ENCODE measurements at regions not wholly inside any gene's neighbourhood (a gene's known extent, or its start where the extent isn't known, plus 50 kb on each side); places are given as distances from the start of the nearest gene placed in this dataset.

- H3K4me1 ChIP-seq, result peaks cover 0 to 44% (median 9%) of the 10 kb centered on the region in 4 donors
- no peaks in the 10 kb centered on the region for H3K27me3 ChIP-seq
- H3K9me3 ChIP-seq, result no peaks in the 10 kb centered on the region
- intact Hi-C loops (cut with DNase I), result no loop called here
- H3K4me3 ChIP-seq, result no peak overlapping the region
- H3K27ac ChIP-seq, result peak overlapping the region in 1 of 4 donors; percentile 61
- no peak for DNase-seq
- 93 to 95% methylated on average over 1 of the region's 1 CpG for WGBS, 2 donors
- no peak for TF ChIP-seq EP300 (IDR thresholded peaks at IDR 0.05)
- no peak for TF ChIP-seq POLR2A (IDR thresholded peaks at IDR 0.05)
- TF ChIP-seq POLR2AphosphoS5 (IDR thresholded peaks at IDR 0.05), result no peak
- no peak for TF ChIP-seq CTCF (IDR thresholded peaks at IDR 0.05)
- H3K36me3 ChIP-seq, result no peaks in the 10 kb centered on the region
Measured at GRCh38 chr14:53493860-53494259, 340.7 kb upstream of the DDHD1 start.

GRCh38 chr14:53493320-53493719 lies 340.2 kb upstream of the DDHD1 start:
- Histone ChIP-seq H3K4me3 (no peak overlapping the region), H3K27me3 (no peaks in the 10 kb centered on the region), H3K4me1 (peaks cover 0 to 44% (median 9%) of the 10 kb centered on the region in 4 donors), H3K9me3 (no peaks in the 10 kb centered on the region), H3K27ac (peak overlapping the region in 1 of 4 donors; percentile 61), H3K36me3 (no peaks in the 10 kb centered on the region)
- intact Hi-C loops (cut with DNase I), result no loop called here
- no peak for TF ChIP-seq POLR2AphosphoS5 (IDR thresholded peaks at IDR 0.05)
- TF ChIP-seq EP300 (IDR thresholded peaks at IDR 0.05), result no peak
- no peak for TF ChIP-seq CTCF (IDR thresholded peaks at IDR 0.05)
- TF ChIP-seq POLR2A (IDR thresholded peaks at IDR 0.05), result no peak
- 70 to 78% methylated on average over 2 of the region's 2 CpGs for WGBS, 2 donors
- no peak for DNase-seq

- intact Hi-C loops (cut with DNase I), result no loop called here
- Histone ChIP-seq H3K27ac (peak overlapping the region in 1 of 4 donors; percentile 12), H3K4me3 (no peak overlapping the region), H3K36me3 (no peaks in the 10 kb centered on the region), H3K4me1 (peaks cover 0 to 44% (median 9%) of the 10 kb centered on the region in 4 donors), H3K27me3 (no peaks in the 10 kb centered on the region), H3K9me3 (no peaks in the 10 kb centered on the region)
- TF ChIP-seq EP300 (IDR thresholded peaks at IDR 0.05), result no peak
- no peak for TF ChIP-seq CTCF (IDR thresholded peaks at IDR 0.05)
- no peak for TF ChIP-seq POLR2AphosphoS5 (IDR thresholded peaks at IDR 0.05)
- no peak for TF ChIP-seq POLR2A (IDR thresholded peaks at IDR 0.05)
- no peak for DNase-seq
- 88 to 90% methylated on average over 5 of the region's 5 CpGs for WGBS, 2 donors
Measured at GRCh38 chr14:53491884-53492277, 338.8 kb upstream of the DDHD1 start.

- intact Hi-C loops (cut with DNase I), result no loop called here
- WGBS, 2 donors, result 74 to 77% methylated on average over 3 of the region's 3 CpGs
- Histone ChIP-seq H3K4me1 (peaks cover 0 to 44% (median 9%) of the 10 kb centered on the region in 4 donors), H3K36me3 (no peaks in the 10 kb centered on the region), H3K9me3 (no peaks in the 10 kb centered on the region), H3K4me3 (no peak overlapping the region), H3K27me3 (no peaks in the 10 kb centered on the region), H3K27ac (peak overlapping the region in 1 of 4 donors; percentile 12)
- no peak for TF ChIP-seq CTCF (IDR thresholded peaks at IDR 0.05)
- no peak for TF ChIP-seq POLR2AphosphoS5 (IDR thresholded peaks at IDR 0.05)
- TF ChIP-seq EP300 (IDR thresholded peaks at IDR 0.05), result no peak
- TF ChIP-seq POLR2A (IDR thresholded peaks at IDR 0.05), result no peak
- no peak for DNase-seq
Measured at GRCh38 chr14:53491256-53491883, 338.2 kb upstream of the DDHD1 start.

GRCh38 chr14:53478174-53478573 lies 325.1 kb upstream of the DDHD1 start:
- DNase-seq, result no peak
- H3K9me3 ChIP-seq, result no peaks in the 10 kb centered on the region
- no peaks in the 10 kb centered on the region for H3K27me3 ChIP-seq
- no peak overlapping the region for H3K4me3 ChIP-seq
- no peaks in the 10 kb centered on the region for H3K4me1 ChIP-seq
- no peak for TF ChIP-seq POLR2AphosphoS5 (IDR thresholded peaks at IDR 0.05)
- no peak for TF ChIP-seq EP300 (IDR thresholded peaks at IDR 0.05)
- no peak for TF ChIP-seq POLR2A (IDR thresholded peaks at IDR 0.05)
- no peak for TF ChIP-seq CTCF (IDR thresholded peaks at IDR 0.05)
- no peaks in the 10 kb centered on the region for H3K36me3 ChIP-seq
- intact Hi-C loops (cut with DNase I), result no loop called here
- WGBS, 2 donors, result 77 to 79% methylated on average over 1 of the region's 1 CpG
- no peak overlapping the region for H3K27ac ChIP-seq
